AG04450 (cell line): ENCODE measurements at regions not wholly inside any gene's neighbourhood (a gene's known extent, or its start where the extent isn't known, plus 50 kb on each side); places are given as distances from the start of the nearest gene placed in this dataset.
A peak's percentile ranks its signal among the peaks of the same experiment; 100 is the strongest.

ENCODE experiments used
- CTCF ChIA-PET: fragments of 300-600, 350-600 bp; formaldehyde crosslinking; extraction: SDS; loops from one replicate; lab custom pipeline; 2022; ENCODE audit warnings: antibody characterized with exemption, inconsistent platforms; lab: Charles Lee
- POLR2A ChIA-PET: fragments of 350-600 bp; formaldehyde crosslinking; extraction: SDS; loops from one replicate; lab custom pipeline; 2021; ENCODE audit warnings: antibody characterized with exemption, inconsistent platforms; lab: Yijun Ruan, JAX
- DNase-seq: peaks from one replicate; pipeline ENCODE4 v3.0.0-alpha.2; 2011; ENCODE audit warnings: low read depth, low spot score
- H3K27ac ChIP-seq: one replicate; pipeline ENCODE4 v1.5.1; 2012; ENCODE audit warnings: low read depth, low read length, control low read depth
- H3K27me3 ChIP-seq: one replicate; pipeline ENCODE4 v1.6.0; 2012; ENCODE audit warnings: low read length; ENCODE audit not compliant: control insufficient read depth, insufficient read depth
- H3K4me3 ChIP-seq: 2 replicates; pipeline ENCODE4 v1.5.1; 2011; ENCODE audit warnings: mild to moderate bottlenecking, low read depth, low read length, control low read depth
- H3K9me3 ChIP-seq: 2 replicates; pipeline ENCODE4 v1.5.1; 2012; ENCODE audit warnings: low read length; ENCODE audit not compliant: control insufficient read depth, insufficient read depth
- TF ChIP-seq, protein P1 (sequence below): IDR thresholded peaks from 2 replicates; pipeline ENCODE4 v1.5.1; 2011; ENCODE audit warnings: low read depth, low read length, control low read depth, inconsistent platforms

- CTCF ChIA-PET: no interaction called here
- POLR2A ChIA-PET: no interaction called here
Observed at GRCh38 chr7:54810401-54810800, 51.4 kb upstream of the SEC61G start.

DNA sequence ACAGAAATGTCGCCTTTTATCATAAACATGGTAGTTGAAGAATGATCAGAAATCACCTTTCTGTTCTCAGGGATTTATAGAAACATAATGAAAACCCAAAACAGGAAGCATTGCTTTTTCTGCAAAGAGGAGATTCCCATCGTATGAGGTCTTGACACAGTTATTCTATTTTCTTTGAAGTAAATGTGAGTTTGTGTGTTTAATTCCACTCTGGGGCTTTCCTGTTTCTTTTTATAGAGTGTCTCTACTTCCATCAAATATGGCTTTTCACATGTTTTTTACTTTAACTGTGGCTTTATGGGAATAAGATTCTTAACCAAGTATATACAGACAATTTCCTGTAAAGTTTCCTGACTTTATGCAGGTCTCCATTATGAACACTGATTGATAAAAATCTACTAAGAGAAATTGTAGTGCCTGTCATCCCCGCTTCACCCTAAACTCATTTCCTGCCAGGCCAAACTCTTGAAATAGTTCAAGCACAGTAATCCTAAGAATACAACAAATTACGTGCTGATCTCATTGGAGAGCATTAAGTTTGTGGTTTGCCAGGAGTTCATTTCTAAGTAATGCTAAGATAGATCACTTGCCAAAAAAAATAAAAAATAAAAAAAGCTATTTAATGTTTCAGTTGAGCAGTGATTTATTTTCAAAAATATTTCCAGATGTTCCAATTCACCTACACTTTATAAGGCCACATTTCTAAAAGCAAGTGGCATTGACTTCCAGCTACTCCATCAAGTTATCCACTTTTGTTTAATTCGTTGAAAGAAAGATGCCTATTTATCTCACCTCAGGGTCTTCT is 52.2 kb upstream of the SEC61G start:
- Histone ChIP-seq H3K4me3 (peak overlapping the region; percentile 17; the same call in 1 of the 2 replicates), H3K27ac (peak overlapping the region; percentile 96), H3K9me3 (peaks cover 4% of the 10 kb centered on the region), H3K27me3 (no peaks in the 10 kb centered on the region)
- CTCF ChIA-PET: interaction anchor here (0.7 kb wide), 1 partner anchor 38 kb away, joined by 3 read pairs; no protein-coding TSS in a partner anchor
- DNase-seq: peak; percentile 74
- POLR2A ChIA-PET: interaction anchor here (1.0 kb wide), 1 partner anchor 254 kb away, joined by 14 read pairs; no protein-coding TSS in a partner anchor
- TF ChIP-seq, protein P1, sequence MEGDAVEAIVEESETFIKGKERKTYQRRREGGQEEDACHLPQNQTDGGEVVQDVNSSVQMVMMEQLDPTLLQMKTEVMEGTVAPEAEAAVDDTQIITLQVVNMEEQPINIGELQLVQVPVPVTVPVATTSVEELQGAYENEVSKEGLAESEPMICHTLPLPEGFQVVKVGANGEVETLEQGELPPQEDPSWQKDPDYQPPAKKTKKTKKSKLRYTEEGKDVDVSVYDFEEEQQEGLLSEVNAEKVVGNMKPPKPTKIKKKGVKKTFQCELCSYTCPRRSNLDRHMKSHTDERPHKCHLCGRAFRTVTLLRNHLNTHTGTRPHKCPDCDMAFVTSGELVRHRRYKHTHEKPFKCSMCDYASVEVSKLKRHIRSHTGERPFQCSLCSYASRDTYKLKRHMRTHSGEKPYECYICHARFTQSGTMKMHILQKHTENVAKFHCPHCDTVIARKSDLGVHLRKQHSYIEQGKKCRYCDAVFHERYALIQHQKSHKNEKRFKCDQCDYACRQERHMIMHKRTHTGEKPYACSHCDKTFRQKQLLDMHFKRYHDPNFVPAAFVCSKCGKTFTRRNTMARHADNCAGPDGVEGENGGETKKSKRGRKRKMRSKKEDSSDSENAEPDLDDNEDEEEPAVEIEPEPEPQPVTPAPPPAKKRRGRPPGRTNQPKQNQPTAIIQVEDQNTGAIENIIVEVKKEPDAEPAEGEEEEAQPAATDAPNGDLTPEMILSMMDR: no peak

More at GRCh38 chr7:54810401-54810800, 51.4 kb upstream of the SEC61G start:
- DNase-seq: no peak
- no peak overlapping the region for H3K4me3 ChIP-seq
- peak overlapping the region; percentile 34 for H3K27ac ChIP-seq
- TF ChIP-seq, protein P1: no peak
- peaks cover 6% of the 10 kb centered on the region for H3K9me3 ChIP-seq
- H3K27me3 ChIP-seq: no peaks in the 10 kb centered on the region

- peak; percentile 93 for DNase-seq
- Histone ChIP-seq H3K27me3 (no peaks in the 10 kb centered on the region), H3K9me3 (no peaks in the 10 kb centered on the region), H3K4me3 (peak overlapping the region; percentile 17; the same call in 1 of the 2 replicates), H3K27ac (peak overlapping the region; percentile 96)
- POLR2A ChIA-PET: interaction anchor here (0.7 to 1.0 kb wide), 2 partner anchors 241 to 254 kb away, joined by 7 to 14 read pairs; no protein-coding TSS in a partner anchor
- CTCF ChIA-PET: interaction anchor here (0.7 kb wide), 1 partner anchor 38 kb away, joined by 3 read pairs; no protein-coding TSS in a partner anchor
- TF ChIP-seq, protein P1: no peak
Observed at GRCh38 chr7:54811846-54812254, 52.8 kb upstream of the SEC61G start.

GRCh38 chr7:54812756-54813322 is 53.8 kb upstream of the SEC61G start:
- ChIA-PET CTCF (interaction anchor here (0.8 to 1.2 kb wide), 4 partner anchors 12 to 441 kb away, joined by 3 to 4 read pairs (median 3); no protein-coding TSS in a partner anchor), POLR2A (interaction anchor here (0.6 to 1.0 kb wide), 4 partner anchors 19 to 258 kb away, joined by 3 to 7 read pairs (median 4); no protein-coding TSS in a partner anchor)
- Histone ChIP-seq H3K9me3 (no peaks in the 10 kb centered on the region), H3K27me3 (no peaks in the 10 kb centered on the region), H3K4me3 (no peak overlapping the region), H3K27ac (no peak overlapping the region)
- TF ChIP-seq, protein P1: no peak
- DNase-seq: no peak
